Breast epithelium (tissue), 3 donors: ENCODE measurements at regions not wholly inside any gene's neighbourhood (a gene's known extent, or its start where the extent isn't known, plus 50 kb on each side); places are given as distances from the start of the nearest gene placed in this dataset.

ENCODE experiments used
- POLR2A ChIP-seq: fragments of 450-650 bp; IDR thresholded peaks from one replicate; pipeline ENCODE4 v1.6.1; 2016; ENCODE audit warnings: antibody characterized with exemption, mild to moderate bottlenecking, moderate library complexity
- POLR2AphosphoS5 ChIP-seq, 3 donors: sonication (generic); formaldehyde crosslinking; IDR thresholded peaks; one replicate each; pipeline ENCODE4 v1.6.1; 2017; ENCODE audit warnings: antibody characterized with exemption in 3 of 3
- TF ChIP-seq, protein P1 (sequence below), 3 donors: fragments of 450-650 bp; IDR thresholded peaks; one replicate each; pipeline ENCODE4 v1.5.1; 2016 to 2017; ENCODE audit warnings: antibody characterized with exemption in 3 of 3, mild to moderate bottlenecking in 3 of 3, moderate library complexity in 3 of 3

DNA sequence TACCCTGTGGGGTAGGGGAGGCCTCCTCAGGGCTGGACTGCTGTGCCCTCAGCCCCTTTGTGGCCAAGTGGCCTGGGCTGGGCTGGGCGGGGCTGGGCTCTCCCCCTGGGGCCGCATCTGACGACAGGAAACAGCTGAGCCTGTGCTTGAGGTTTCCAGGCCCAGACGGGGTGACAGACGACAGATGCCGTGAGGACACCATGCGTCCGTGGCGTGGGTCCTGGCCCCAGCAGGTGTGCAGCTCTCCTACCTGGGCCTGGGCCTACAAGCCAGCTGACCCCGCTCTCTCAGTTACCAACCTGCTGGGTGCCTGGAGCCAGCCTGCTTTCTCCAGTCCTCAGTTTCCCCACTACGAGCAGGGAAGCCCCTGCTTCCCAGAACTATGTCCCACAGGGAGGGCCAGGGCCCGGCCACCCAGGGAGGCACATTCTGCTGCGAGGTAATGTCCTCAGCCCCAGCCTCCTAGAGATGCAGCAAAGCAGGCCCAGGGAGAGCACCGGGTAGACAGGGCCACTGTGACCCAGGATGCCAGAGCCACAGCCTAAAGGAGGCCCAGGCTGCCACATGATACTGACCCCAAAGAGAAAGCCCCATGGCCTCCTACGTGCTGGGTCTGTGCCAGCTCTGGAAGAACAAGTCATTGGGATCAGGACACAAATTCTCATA, 181.3 kb downstream of the IGLL1 start:
- TF ChIP-seq, protein P1, sequence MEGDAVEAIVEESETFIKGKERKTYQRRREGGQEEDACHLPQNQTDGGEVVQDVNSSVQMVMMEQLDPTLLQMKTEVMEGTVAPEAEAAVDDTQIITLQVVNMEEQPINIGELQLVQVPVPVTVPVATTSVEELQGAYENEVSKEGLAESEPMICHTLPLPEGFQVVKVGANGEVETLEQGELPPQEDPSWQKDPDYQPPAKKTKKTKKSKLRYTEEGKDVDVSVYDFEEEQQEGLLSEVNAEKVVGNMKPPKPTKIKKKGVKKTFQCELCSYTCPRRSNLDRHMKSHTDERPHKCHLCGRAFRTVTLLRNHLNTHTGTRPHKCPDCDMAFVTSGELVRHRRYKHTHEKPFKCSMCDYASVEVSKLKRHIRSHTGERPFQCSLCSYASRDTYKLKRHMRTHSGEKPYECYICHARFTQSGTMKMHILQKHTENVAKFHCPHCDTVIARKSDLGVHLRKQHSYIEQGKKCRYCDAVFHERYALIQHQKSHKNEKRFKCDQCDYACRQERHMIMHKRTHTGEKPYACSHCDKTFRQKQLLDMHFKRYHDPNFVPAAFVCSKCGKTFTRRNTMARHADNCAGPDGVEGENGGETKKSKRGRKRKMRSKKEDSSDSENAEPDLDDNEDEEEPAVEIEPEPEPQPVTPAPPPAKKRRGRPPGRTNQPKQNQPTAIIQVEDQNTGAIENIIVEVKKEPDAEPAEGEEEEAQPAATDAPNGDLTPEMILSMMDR (IDR thresholded peaks at IDR 0.05) = no peak
- no peak for TF ChIP-seq POLR2A
- no peak for TF ChIP-seq POLR2AphosphoS5 (IDR thresholded peaks at IDR 0.05)
